OCI-LY3 (cell line): ENCODE measurements at regions not wholly inside any gene's neighbourhood (a gene's known extent, or its start where the extent isn't known, plus 50 kb on each side); places are given as distances from the start of the nearest gene placed in this dataset.

Experiments used
- H2AFZ ChIP-seq: fragments of 200-600, 300-600 bp; shearing (Covaris generic); 2 replicates; pipeline ENCODE4 v1.6.0; 2014; ENCODE audit warnings: antibody characterized with exemption, low read depth, low read length
- H3K27ac ChIP-seq: fragments of 200-600, 300-600 bp; sonication (generic); 2 replicates; pipeline ENCODE4 v1.5.1; 2014; ENCODE audit warnings: mild to moderate bottlenecking, low read length, moderate library complexity, mixed read lengths
- H3K27me3 ChIP-seq: fragments of 200-600, 300-600 bp; sonication (generic); 2 replicates; pipeline ENCODE4 v1.6.1; 2014; ENCODE audit warnings: low read depth, low read length, mixed read lengths
- H3K36me3 ChIP-seq: fragments of 200-600, 300-600 bp; sonication (generic); replicated peaks from 2 replicates; pipeline ENCODE3; 2014; ENCODE audit warnings: low read depth, low read length, mixed read lengths
- H3K4me1 ChIP-seq: fragments of 300-600, 200-600 bp; sonication (generic); 2 replicates; pipeline ENCODE4 v1.6.1; 2014; ENCODE audit warnings: low read length, mixed read lengths
- H3K4me2 ChIP-seq: fragments of 200-600, 300-600 bp; sonication (generic); 2 replicates; pipeline ENCODE4 v1.6.1; 2014; ENCODE audit warnings: low read length, mixed read lengths
- H3K4me3 ChIP-seq: fragments of 300-600, 200-600 bp; sonication (generic); 2 replicates; pipeline ENCODE4 v1.5.1; 2014; ENCODE audit warnings: antibody characterized with exemption, mild to moderate bottlenecking, low read length, moderate library complexity
- H3K79me2 ChIP-seq: fragments of 300-600, 200-600 bp; shearing (Covaris generic); 2 replicates; pipeline ENCODE4 v1.6.1; 2014; ENCODE audit warnings: mild to moderate bottlenecking, low read length, mixed read lengths
- H3K9ac ChIP-seq: fragments of 300-600, 200-600 bp; shearing (Covaris generic); 2 replicates; pipeline ENCODE4 v1.6.0; 2014; ENCODE audit warnings: mild to moderate bottlenecking, low read length, moderate library complexity
- H3K9me3 ChIP-seq: fragments of 200-600, 300-600 bp; shearing (Covaris generic); 2 replicates; pipeline ENCODE4 v1.6.1; 2014; ENCODE audit warnings: low read length, mixed read lengths; ENCODE audit not compliant: insufficient read depth
- H4K20me1 ChIP-seq: fragments of 200-600, 300-600 bp; sonication (generic); 2 replicates; pipeline ENCODE4 v1.6.1; 2016; ENCODE audit warnings: low read length, mixed read lengths; ENCODE audit not compliant: insufficient read depth
- CTCF ChIP-seq: fragments of 200-600, 300-600 bp; sonication (generic); IDR thresholded peaks from 2 replicates; pipeline ENCODE4 v1.5.1; 2014; ENCODE audit warnings: antibody characterized with exemption, low read length, low read depth
- EZH2phosphoT487 ChIP-seq: fragments of 200-600 bp; shearing (Covaris generic); IDR thresholded peaks from 2 replicates; pipeline ENCODE4 v1.6.1; 2018; ENCODE audit warnings: antibody characterized with exemption, mixed run types, low read depth

GRCh38 chr21:35635261-35635660 is 425.1 kb downstream of the SETD4 start:
- H3K4me2 ChIP-seq, result no peak overlapping the region

GRCh38 chr21:35633501-35633900 is 426.8 kb downstream of the SETD4 start:
- Histone ChIP-seq H3K9me3 (no peaks in the 10 kb centered on the region), H3K4me1 (no peaks in the 10 kb centered on the region), H3K9ac (no peak overlapping the region), H4K20me1 (no peaks in the 10 kb centered on the region), H3K4me3 (no peak overlapping the region), H2AFZ (no peak overlapping the region), H3K4me2 (no peak overlapping the region), H3K27me3 (no peaks in the 10 kb centered on the region; the same call in 1 of the 2 replicates), H3K79me2 (no peaks in the 10 kb centered on the region), H3K27ac (no peak overlapping the region), H3K36me3 (no peaks in the 10 kb centered on the region)
- TF ChIP-seq EZH2phosphoT487, result no peak
- TF ChIP-seq CTCF, result no peak

More at GRCh38 chr21:35635261-35635660, 425.1 kb downstream of the SETD4 start:
- Histone ChIP-seq H3K36me3 (no peaks in the 10 kb centered on the region), H4K20me1 (no peaks in the 10 kb centered on the region), H3K79me2 (no peaks in the 10 kb centered on the region), H3K4me1 (no peaks in the 10 kb centered on the region), H3K9ac (no peak overlapping the region), H3K4me3 (no peak overlapping the region), H2AFZ (no peak overlapping the region), H3K27ac (no peak overlapping the region), H3K27me3 (no peaks in the 10 kb centered on the region), H3K9me3 (no peaks in the 10 kb centered on the region)
- no peak for TF ChIP-seq CTCF
- no peak for TF ChIP-seq EZH2phosphoT487

- Histone ChIP-seq H3K4me2 (no peak overlapping the region), H4K20me1 (no peaks in the 10 kb centered on the region), H3K9me3 (no peaks in the 10 kb centered on the region), H3K9ac (no peak overlapping the region), H3K79me2 (no peaks in the 10 kb centered on the region), H3K4me1 (no peaks in the 10 kb centered on the region), H3K4me3 (no peak overlapping the region), H3K27ac (no peak overlapping the region), H2AFZ (no peak overlapping the region), H3K36me3 (no peaks in the 10 kb centered on the region), H3K27me3 (no peaks in the 10 kb centered on the region; the same call in 1 of the 2 replicates)
- TF ChIP-seq EZH2phosphoT487 (no peak), CTCF (no peak)
These were observed 427.6 kb downstream of the SETD4 start for GRCh38 chr21:35632711-35633110.

DNA sequence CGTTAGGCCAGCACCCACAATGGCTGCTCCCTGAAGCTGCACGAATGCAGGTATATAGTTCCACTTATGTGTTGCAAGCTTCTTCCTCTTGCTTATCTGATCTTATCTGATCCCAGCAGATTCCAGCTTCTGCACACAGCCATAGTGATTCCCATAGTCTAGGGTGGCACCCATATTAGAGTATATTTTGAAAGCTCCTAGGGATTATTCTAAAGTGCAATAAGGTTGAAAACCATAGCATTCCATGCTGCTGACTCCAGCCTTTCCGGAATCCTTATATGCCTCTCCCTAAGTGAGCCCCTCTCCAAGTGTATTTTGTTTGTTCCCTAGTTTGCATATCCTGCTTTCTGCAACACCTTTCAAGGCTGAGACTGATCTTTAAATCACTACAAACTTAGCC is 432.0 kb downstream of the SETD4 start:
- Histone ChIP-seq H3K36me3 (no peaks in the 10 kb centered on the region), H3K27ac (no peak overlapping the region), H3K4me2 (no peak overlapping the region), H3K4me3 (no peak overlapping the region), H2AFZ (no peak overlapping the region), H3K79me2 (no peaks in the 10 kb centered on the region), H3K27me3 (peaks cover 11% of the 10 kb centered on the region; the same call in 1 of the 2 replicates), H4K20me1 (no peaks in the 10 kb centered on the region), H3K4me1 (no peaks in the 10 kb centered on the region), H3K9ac (no peak overlapping the region), H3K9me3 (no peaks in the 10 kb centered on the region)
- TF ChIP-seq EZH2phosphoT487 (no peak), CTCF (no peak)
